ENCODE measurements at regions not wholly inside any gene's neighbourhood (a gene's known extent, or its start where the extent isn't known, plus 50 kb on each side); places are given as distances from the start of the nearest gene placed in this dataset.
A peak's percentile ranks its signal among the peaks of the same experiment; 100 is the strongest.

- peak; percentile 58 for TF ChIP-seq CTCF (IDR thresholded peaks at IDR 0.05; ENCODE audit: poor library complexity)
- no peak for TF ChIP-seq EZH2phosphoT487 (IDR thresholded peaks at IDR 0.05; ENCODE audit: low read depth, severe bottlenecking, unreplicated experiment)
- TF ChIP-seq EZH2 (IDR thresholded peaks at IDR 0.05; ENCODE audit: borderline replicate concordance) = no peak
These were observed 74.6 kb upstream of the TEAD1 start for GRCh38 chr11:12599408-12600143.
